Endothelial cell (in vitro differentiated cells): ENCODE measurements at regions not wholly inside any gene's neighbourhood (a gene's known extent, or its start where the extent isn't known, plus 50 kb on each side); places are given as distances from the start of the nearest gene placed in this dataset.

Source experiments
- DNase-seq: peaks from one replicate; pipeline ENCODE4 v3.0.0; 2021; ENCODE audit warnings: low spot score
- H3K27ac Mint-ChIP-seq: one replicate; pipeline ENCODE4 v1.8.0; 2021; ENCODE audit warnings: mixed read lengths, inconsistent platforms; ENCODE audit not compliant: unreplicated experiment
- H3K27me3 Mint-ChIP-seq: one replicate; pipeline ENCODE4 v1.8.0; 2021; ENCODE audit warnings: mild to moderate bottlenecking, moderate library complexity, mixed read lengths, inconsistent platforms; ENCODE audit not compliant: unreplicated experiment
- H3K36me3 Mint-ChIP-seq: one replicate; pipeline ENCODE4 v1.8.0; 2021; ENCODE audit warnings: mild to moderate bottlenecking, low read depth, mixed read lengths, inconsistent platforms; ENCODE audit not compliant: unreplicated experiment
- H3K4me1 Mint-ChIP-seq: one replicate; pipeline ENCODE4 v1.8.0; 2021; ENCODE audit warnings: mild to moderate bottlenecking, mixed read lengths, inconsistent platforms; ENCODE audit not compliant: unreplicated experiment
- H3K4me3 Mint-ChIP-seq: one replicate; pipeline ENCODE4 v1.8.0; 2021; ENCODE audit warnings: mild to moderate bottlenecking, mixed read lengths, inconsistent platforms; ENCODE audit not compliant: unreplicated experiment
- H3K9me3 Mint-ChIP-seq: one replicate; pipeline ENCODE4 v1.8.0; 2021; ENCODE audit warnings: mixed read lengths, inconsistent platforms; ENCODE audit not compliant: unreplicated experiment
- TF ChIP-seq, protein P1 (sequence below): fragments of 200-600 bp; sonication (generic); IDR thresholded peaks from one replicate; pipeline ENCODE4 v1.5.0; 2021; ENCODE audit warnings: antibody characterized with exemption; ENCODE audit not compliant: unreplicated experiment

DNA sequence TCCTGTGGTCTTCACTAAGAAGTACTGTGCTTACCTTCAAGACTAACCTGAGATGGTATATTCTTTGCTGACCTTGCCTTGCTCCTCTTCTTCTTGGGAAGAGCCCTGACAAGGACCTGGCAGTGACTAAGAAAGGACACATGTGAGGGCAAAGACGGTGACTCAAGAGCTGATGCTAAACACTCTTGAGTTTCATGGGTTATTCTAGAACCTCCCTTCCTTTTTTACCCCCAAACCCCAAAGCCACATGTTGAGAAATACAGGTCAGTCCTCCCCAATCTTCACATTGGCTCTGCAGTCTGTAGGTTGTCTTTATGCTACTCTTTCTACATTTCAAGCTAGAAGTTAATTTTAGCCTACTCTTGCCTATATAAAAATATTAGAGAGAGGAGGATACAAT is 200.6 kb downstream of the SEMA6D start:
- H3K27ac Mint-ChIP-seq: no peak overlapping the region
- TF ChIP-seq, protein P1, sequence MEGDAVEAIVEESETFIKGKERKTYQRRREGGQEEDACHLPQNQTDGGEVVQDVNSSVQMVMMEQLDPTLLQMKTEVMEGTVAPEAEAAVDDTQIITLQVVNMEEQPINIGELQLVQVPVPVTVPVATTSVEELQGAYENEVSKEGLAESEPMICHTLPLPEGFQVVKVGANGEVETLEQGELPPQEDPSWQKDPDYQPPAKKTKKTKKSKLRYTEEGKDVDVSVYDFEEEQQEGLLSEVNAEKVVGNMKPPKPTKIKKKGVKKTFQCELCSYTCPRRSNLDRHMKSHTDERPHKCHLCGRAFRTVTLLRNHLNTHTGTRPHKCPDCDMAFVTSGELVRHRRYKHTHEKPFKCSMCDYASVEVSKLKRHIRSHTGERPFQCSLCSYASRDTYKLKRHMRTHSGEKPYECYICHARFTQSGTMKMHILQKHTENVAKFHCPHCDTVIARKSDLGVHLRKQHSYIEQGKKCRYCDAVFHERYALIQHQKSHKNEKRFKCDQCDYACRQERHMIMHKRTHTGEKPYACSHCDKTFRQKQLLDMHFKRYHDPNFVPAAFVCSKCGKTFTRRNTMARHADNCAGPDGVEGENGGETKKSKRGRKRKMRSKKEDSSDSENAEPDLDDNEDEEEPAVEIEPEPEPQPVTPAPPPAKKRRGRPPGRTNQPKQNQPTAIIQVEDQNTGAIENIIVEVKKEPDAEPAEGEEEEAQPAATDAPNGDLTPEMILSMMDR: no peak
- no peaks in the 10 kb centered on the region for H3K36me3 Mint-ChIP-seq
- H3K9me3 Mint-ChIP-seq: no peaks in the 10 kb centered on the region
- peaks cover 2% of the 10 kb centered on the region for H3K27me3 Mint-ChIP-seq
- no peaks in the 10 kb centered on the region for H3K4me1 Mint-ChIP-seq
- H3K4me3 Mint-ChIP-seq: no peak overlapping the region
- DNase-seq: no peak

DNA sequence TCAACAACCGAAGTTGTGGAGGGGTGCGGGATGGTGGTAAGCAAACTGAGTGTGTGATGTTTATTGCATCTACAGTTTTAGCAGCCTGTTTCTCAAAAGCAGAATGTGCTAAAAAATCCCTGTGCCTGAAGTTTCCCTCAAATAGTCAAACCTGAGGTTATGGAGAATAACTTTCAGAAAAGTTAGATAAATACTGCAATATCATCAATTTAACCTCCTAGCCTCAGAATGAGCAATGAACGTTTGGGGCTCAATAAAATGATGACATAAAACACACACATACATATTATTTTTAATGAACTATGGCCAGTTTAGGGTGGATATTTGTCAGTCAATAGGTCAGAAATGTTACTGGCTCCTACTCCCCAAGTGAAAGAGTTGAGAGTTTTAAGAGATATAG is 201.6 kb downstream of the SEMA6D start:
- TF ChIP-seq, protein P1: no peak
- Mint-ChIP-seq H3K27me3 (peaks cover 2% of the 10 kb centered on the region), H3K9me3 (no peaks in the 10 kb centered on the region), H3K4me3 (no peak overlapping the region), H3K36me3 (no peaks in the 10 kb centered on the region), H3K4me1 (no peaks in the 10 kb centered on the region), H3K27ac (no peak overlapping the region)
- DNase-seq: no peak

DNA sequence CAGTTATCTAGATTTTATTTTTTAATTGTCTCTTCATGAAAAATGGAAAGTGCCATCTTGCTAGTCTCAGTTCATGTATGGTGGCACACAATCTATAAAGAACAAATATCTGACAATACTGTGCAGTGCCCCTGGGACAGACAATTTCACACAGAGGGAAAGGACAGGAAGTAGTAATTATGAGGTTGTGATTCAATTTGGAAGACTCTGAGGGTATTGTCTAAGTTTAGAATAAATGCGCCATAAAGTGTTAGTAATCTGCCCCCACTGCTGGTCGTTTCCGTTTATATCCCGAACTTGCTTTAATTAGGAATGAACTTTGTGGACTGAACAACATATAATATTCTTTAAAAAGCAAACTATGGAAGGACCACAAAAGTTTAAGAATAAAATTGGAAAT is 196.4 kb upstream of the SLC24A5 start:
- Mint-ChIP-seq H3K9me3 (no peaks in the 10 kb centered on the region), H3K27ac (no peak overlapping the region), H3K36me3 (no peaks in the 10 kb centered on the region), H3K4me3 (no peak overlapping the region), H3K4me1 (no peaks in the 10 kb centered on the region), H3K27me3 (peaks cover 3% of the 10 kb centered on the region)
- TF ChIP-seq, protein P1: no peak
- DNase-seq: no peak

DNA sequence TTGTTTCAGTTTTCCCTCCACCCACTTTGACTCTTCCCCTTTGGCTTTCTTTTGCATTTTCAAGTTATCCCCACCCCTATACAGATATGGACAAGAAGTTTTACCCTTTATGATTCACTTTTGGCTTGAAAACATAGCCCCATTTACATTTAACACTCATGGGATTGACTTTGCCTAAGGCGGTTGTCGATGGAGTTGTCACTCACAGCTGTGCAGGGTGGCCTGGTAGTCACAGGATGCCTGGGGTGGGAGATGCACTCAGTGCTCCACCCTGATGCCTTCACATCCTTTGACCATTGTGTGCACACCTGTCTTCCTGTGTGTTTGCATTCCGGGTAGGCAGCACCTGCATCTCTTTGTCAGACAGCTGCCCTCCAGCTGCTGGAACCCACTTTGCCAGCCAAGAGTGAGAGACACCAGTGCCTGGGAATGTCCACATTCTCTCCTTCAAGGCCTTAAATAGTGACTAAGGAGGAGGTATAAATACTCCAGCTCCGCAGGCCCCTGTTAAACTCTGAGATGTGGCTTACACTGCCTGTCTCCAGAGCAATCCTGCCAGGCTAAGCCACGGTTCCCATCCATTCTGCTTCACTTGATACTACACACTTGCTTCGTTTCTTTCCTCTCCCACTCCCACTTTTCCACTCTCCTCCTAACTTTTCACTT is 191.5 kb upstream of the SLC24A5 start:
- Mint-ChIP-seq H3K4me3 (no peak overlapping the region), H3K27me3 (peaks cover 3% of the 10 kb centered on the region), H3K4me1 (peaks cover 11% of the 10 kb centered on the region), H3K36me3 (no peaks in the 10 kb centered on the region), H3K9me3 (no peaks in the 10 kb centered on the region), H3K27ac (no peak overlapping the region)
- no peak for DNase-seq
- TF ChIP-seq, protein P1: no peak

DNA sequence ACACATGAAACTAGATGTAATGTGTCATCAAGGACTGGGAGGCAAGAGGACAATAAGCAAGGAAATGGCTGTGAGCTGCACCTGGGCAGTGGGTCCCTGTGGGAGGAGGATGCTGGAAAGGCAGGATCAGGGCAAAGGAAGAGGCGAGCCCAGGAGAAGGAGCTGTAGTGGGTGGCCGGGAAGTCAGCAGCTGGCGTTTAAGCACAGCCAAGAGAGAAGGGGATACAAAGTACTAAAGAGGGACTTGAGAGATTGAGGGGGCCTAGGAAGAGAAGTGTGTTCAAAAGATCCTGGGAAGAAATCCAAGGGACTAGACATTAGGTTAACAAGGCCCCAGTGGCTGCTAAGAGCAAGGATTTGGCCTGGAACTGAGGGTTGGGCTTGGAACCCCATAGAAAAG is 188.5 kb upstream of the SLC24A5 start:
- no peak overlapping the region for H3K4me3 Mint-ChIP-seq
- H3K27me3 Mint-ChIP-seq: peaks cover 6% of the 10 kb centered on the region
- no peaks in the 10 kb centered on the region for H3K36me3 Mint-ChIP-seq
- H3K4me1 Mint-ChIP-seq: peaks cover 19% of the 10 kb centered on the region
- no peak overlapping the region for H3K27ac Mint-ChIP-seq
- TF ChIP-seq, protein P1: no peak
- DNase-seq: no peak
- H3K9me3 Mint-ChIP-seq: no peaks in the 10 kb centered on the region
